Upper lobe of left lung (tissue), 6 donors: ENCODE measurements at regions not wholly inside any gene's neighbourhood (a gene's known extent, or its start where the extent isn't known, plus 50 kb on each side); places are given as distances from the start of the nearest gene placed in this dataset.

ENCODE experiments used
- ATAC-seq, 2 donors: fragments of 200-7000 bp; cut with Tn5 transposase; one replicate each; pipeline ENCODE4 v1.9.1; 2022; ENCODE audit warnings: mild to moderate bottlenecking in 2 of 2, moderate library complexity in 2 of 2; ENCODE audit not compliant: low FRiP score in 2 of 2
- DNase-seq, 2 donors: peaks; one replicate each; pipeline ENCODE4 v3.0.0-alpha.2; 2019 to 2020
- H3K27ac ChIP-seq, 4 donors: fragments of 200-600 bp; sonication (generic); one replicate each; pipeline ENCODE4 v1.5.1; 2016 to 2019
- H3K27me3 ChIP-seq, 4 donors: fragments of 200-600 bp; sonication (generic); one replicate each; pipeline ENCODE4 v1.5.1; 2017 to 2019
- H3K36me3 ChIP-seq, 4 donors: fragments of 200-600 bp; sonication (generic); one replicate each; pipeline ENCODE4 v1.5.1; 2016 to 2019
- H3K4me1 ChIP-seq, 4 donors: fragments of 200-600 bp; sonication (generic); one replicate each; pipeline ENCODE4 v1.5.1; 2018 to 2019
- H3K4me3 ChIP-seq, 4 donors: fragments of 200-600 bp; sonication (generic); one replicate each; pipeline ENCODE4 v1.5.1; 2017 to 2019; ENCODE audit warnings: mild to moderate bottlenecking in 2 of 4, moderate library complexity in 1 of 4
- H3K9me3 ChIP-seq, 4 donors: fragments of 200-600 bp; sonication (generic); one replicate each; pipeline ENCODE4 v1.5.1; 2018 to 2019
- EP300 ChIP-seq, 4 donors: sonication (generic); formaldehyde crosslinking; IDR thresholded peaks; one replicate each; pipeline ENCODE4 v1.5.1; 2017; ENCODE audit warnings: antibody characterized with exemption in 4 of 4, control low read depth in 2 of 4
- POLR2A ChIP-seq, 4 donors: fragments of 450-650 bp; IDR thresholded peaks; one replicate each; pipeline ENCODE4 v1.5.1; 2016 to 2017; ENCODE audit warnings: antibody characterized with exemption in 4 of 4, mild to moderate bottlenecking in 2 of 4
- POLR2AphosphoS5 ChIP-seq, 2 donors: sonication (generic); formaldehyde crosslinking; IDR thresholded peaks; one replicate each; pipeline ENCODE4 v1.5.1; 2017; ENCODE audit warnings: antibody characterized with exemption in 2 of 2
- WGBS, 2 donors: methylation state at CpG; one replicate each; pipeline ENCODE4 v1.1.5; 2017 to 2018; 5-methylcytosine and 5-hydroxymethylcytosine counted together
- TF ChIP-seq, protein P1 (sequence below), 6 experiments: fragments of 450-650 bp in 4 of 6; fragments of 200-600 bp in 2 of 6; sonication (generic) in 2 of 6; IDR thresholded peaks; one replicate each; pipeline ENCODE4 v1.5.1; 2016 to 2019; ENCODE audit warnings: antibody characterized with exemption in 6 of 6
- donor health status: DM: no; HTN: no; CAD: no; lungs with moderate emphysema.
- donor health status: DM: no; HTN: yes; CAD: no; lungs with severe emphysema.

DNA sequence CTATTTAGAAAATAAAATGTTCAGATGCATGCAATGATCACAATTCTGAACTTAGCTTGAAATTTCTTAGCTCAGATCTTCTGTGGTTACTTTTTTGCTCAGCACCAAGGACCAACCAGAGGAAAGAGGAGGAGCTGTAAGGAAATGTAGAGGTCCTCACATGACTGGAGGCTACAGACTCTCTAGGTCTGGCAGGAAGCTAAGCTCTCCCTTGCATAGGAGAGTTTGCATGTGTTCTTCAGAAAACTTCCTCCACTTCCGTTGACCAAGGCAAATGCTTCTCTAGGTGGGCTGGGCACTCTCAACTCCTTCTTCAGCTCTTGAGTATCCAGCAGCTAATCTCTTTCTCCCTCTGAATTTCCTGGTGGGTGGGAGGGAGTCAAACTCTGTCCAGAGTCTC is 119.6 kb downstream of the BTC start:
- 14 to 33% methylated on average over 1 of the region's 1 CpG for WGBS, 2 donors
- Histone ChIP-seq H3K27me3 (no peaks in the 10 kb centered on the region), H3K4me3 (no peak overlapping the region), H3K9me3 (no peaks in the 10 kb centered on the region), H3K27ac (no peak overlapping the region), H3K36me3 (no peaks in the 10 kb centered on the region), H3K4me1 (peaks cover 0 to 6% (median 0%) of the 10 kb centered on the region in 4 donors)
- no peak for TF ChIP-seq POLR2AphosphoS5 (IDR thresholded peaks at IDR 0.05)
- no peak for TF ChIP-seq POLR2A (IDR thresholded peaks at IDR 0.05)
- DNase-seq (no peak), ATAC-seq (no peak)

DNA sequence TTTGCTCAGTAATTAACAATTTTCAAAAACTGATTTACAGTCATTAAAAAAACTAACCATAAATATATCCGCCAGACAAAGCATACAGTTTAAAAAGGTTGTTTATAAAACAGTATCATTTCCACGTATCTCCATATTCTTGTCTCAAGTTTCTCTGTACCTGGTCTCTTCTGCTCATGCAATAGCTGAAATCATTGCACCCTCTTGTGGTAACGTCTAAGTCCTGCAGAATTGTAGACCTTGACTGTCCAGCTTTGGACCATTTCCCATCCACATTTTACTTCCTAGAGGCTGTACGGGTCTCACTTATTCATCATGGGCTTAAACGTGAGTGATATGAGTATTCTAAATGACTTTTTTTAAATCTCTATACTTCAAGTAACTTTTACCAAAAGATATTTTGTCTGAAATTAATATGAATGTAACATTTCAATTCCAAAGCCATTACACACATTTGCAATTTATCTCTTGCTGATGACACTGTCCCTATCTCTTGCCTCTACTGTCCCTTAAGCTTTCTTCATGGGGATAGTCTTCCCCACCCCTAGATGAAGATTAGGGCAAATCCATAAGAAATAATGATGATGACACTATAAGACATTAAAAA is 118.5 kb downstream of the BTC start:
- TF ChIP-seq POLR2AphosphoS5 (IDR thresholded peaks at IDR 0.05) = no peak
- TF ChIP-seq, protein P1, sequence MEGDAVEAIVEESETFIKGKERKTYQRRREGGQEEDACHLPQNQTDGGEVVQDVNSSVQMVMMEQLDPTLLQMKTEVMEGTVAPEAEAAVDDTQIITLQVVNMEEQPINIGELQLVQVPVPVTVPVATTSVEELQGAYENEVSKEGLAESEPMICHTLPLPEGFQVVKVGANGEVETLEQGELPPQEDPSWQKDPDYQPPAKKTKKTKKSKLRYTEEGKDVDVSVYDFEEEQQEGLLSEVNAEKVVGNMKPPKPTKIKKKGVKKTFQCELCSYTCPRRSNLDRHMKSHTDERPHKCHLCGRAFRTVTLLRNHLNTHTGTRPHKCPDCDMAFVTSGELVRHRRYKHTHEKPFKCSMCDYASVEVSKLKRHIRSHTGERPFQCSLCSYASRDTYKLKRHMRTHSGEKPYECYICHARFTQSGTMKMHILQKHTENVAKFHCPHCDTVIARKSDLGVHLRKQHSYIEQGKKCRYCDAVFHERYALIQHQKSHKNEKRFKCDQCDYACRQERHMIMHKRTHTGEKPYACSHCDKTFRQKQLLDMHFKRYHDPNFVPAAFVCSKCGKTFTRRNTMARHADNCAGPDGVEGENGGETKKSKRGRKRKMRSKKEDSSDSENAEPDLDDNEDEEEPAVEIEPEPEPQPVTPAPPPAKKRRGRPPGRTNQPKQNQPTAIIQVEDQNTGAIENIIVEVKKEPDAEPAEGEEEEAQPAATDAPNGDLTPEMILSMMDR (IDR thresholded peaks at IDR 0.05) = peak; percentile 41 to 71 (median 65)
- WGBS, 2 donors = 14% methylated on average over 5 of the region's 5 CpGs
- DNase-seq (no peak), ATAC-seq (peak in 1 of 2 donors; percentile 76)
- Histone ChIP-seq H3K36me3 (no peaks in the 10 kb centered on the region), H3K4me3 (no peak overlapping the region), H3K27me3 (no peaks in the 10 kb centered on the region), H3K9me3 (no peaks in the 10 kb centered on the region), H3K4me1 (peaks cover 0 to 6% (median 0%) of the 10 kb centered on the region in 4 donors), H3K27ac (no peak overlapping the region)

DNA sequence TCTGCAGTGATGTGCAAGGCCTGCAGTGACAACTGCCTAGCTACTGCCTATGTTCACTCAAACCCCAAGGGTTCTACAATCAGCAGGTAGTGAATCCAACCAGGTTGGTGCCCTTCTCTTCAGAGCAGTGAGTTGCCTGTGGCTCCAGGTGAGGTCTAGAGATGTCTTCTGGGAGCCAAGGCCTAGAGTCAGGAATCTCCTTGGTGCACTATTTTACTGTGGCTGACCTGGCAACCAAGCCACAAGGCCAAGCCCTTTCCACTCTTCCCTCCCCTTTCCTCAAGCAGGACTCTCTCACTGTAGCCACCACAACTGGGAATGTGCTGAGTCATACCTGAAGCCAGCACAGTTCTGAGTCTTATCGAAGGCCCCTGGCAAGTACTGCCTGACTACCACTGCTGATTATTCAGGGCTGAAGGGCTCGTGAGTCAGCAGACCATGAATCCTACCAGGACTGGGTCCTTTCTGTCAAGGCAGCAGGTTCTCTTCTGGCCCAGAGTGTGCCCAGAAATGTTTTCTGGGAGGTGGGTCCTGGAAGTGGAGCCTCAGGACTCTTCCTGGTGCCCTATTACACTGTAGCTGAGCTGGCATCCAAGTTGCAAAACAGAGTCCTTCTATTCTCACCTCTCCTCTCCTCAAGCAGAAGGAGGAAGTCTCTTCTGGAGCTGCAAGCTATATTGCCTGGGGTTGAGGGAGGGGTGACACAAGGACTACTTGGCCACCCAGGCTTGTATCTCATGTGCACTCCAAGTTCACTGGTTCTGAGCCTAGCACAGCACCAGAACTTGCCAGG is 111.6 kb downstream of the BTC start:
- DNase-seq = peak in 1 of 2 donors; percentile 79
- 14 to 37% methylated on average over 1 to 2 of the region's 2 CpGs for WGBS, 2 donors
- H3K27ac ChIP-seq = no peak overlapping the region
- no peaks in the 10 kb centered on the region for H3K4me1 ChIP-seq
- no peak overlapping the region for H3K4me3 ChIP-seq
- no peaks in the 10 kb centered on the region for H3K9me3 ChIP-seq
- no peak for TF ChIP-seq EP300 (IDR thresholded peaks at IDR 0.05)
- no peak for TF ChIP-seq POLR2A (IDR thresholded peaks at IDR 0.05)
- TF ChIP-seq POLR2AphosphoS5 (IDR thresholded peaks at IDR 0.05) = peak in 1 of 2 donors; percentile 11
- TF ChIP-seq, protein P1 (IDR thresholded peaks at IDR 0.05) = no peak
- H3K36me3 ChIP-seq = no peaks in the 10 kb centered on the region
- ATAC-seq = peak; percentile 50 to 80
- H3K27me3 ChIP-seq = no peaks in the 10 kb centered on the region

DNA sequence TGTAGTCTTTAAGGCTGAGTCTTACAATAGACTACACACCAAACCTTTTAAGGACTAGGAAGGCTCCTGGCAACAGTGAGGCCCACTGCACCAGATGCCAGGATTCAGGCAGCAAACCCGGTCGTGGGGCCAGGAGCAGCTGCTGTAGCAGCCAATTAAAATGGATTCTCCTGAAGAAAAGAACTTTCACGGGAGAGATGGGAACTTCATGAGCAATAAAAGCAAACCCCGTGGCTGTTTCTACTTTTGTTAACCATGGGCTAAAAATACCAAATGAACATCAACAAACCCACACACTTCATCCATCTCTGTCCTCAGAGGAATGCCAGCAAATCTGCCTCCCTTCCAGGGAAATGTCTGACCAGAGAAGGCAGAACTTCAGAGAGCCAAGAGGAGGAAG is 101.4 kb downstream of the BTC start:
- no peak for ATAC-seq
- DNase-seq = no peak

More for the DNA sequence above, 101.4 kb downstream of the BTC start:
- H3K9me3 ChIP-seq = no peaks in the 10 kb centered on the region
- 40 to 42% methylated on average over 4 of the region's 4 CpGs for WGBS, 2 donors
- no peak overlapping the region for H3K4me3 ChIP-seq
- H3K4me1 ChIP-seq = no peaks in the 10 kb centered on the region
- H3K27ac ChIP-seq = no peak overlapping the region
- TF ChIP-seq, protein P1 (IDR thresholded peaks at IDR 0.05) = no peak
- H3K27me3 ChIP-seq = no peaks in the 10 kb centered on the region
- H3K36me3 ChIP-seq = no peaks in the 10 kb centered on the region
